PC-3 (cell line): ENCODE measurements at regions not wholly inside any gene's neighbourhood (a gene's known extent, or its start where the extent isn't known, plus 50 kb on each side); places are given as distances from the start of the nearest gene placed in this dataset.

ENCODE experiments used
- ATAC-seq: fragments of 200-7000 bp; cut with Tn5 transposase; 2 replicates; pipeline ENCODE4 v1.9.1; 2020; ENCODE audit warnings: mild to moderate bottlenecking, moderate library complexity
- BruUV-seq: library from RNA; stranded (reverse); fragments of 400-500 nt; replicated peaks from 2 replicates; lab custom pipeline; 2021; lab: Mats Ljungman, UMichigan
- CTCF ChIA-PET: fragments of 300-600 bp; sonication (Branson Sonifier 250); formaldehyde crosslinking; loops from one replicate; lab custom pipeline; 2022; ENCODE audit warnings: antibody characterized with exemption; lab: Charles Lee
- POLR2A ChIA-PET: fragments of 300-600 bp; sonication (Branson Sonifier 250); formaldehyde crosslinking; loops from one replicate; lab custom pipeline; 2022; ENCODE audit warnings: antibody characterized with exemption; ENCODE audit not compliant: unreplicated experiment; lab: Charles Lee
- DNase-seq: peaks from one replicate; pipeline ENCODE4 v3.0.0-alpha.2; 2015
- H2AFZ ChIP-seq: fragments of 300-600 bp; sonication (generic); 2 replicates; pipeline ENCODE4 v1.6.0; 2016; ENCODE audit warnings: antibody characterized with exemption, low read length
- H3F3A ChIP-seq: fragments of 300-600 bp; sonication (generic); one replicate; pipeline ENCODE4 v1.6.0; 2017; ENCODE audit warnings: antibody characterized with exemption, low read length, control low read depth, mild to moderate bottlenecking; ENCODE audit not compliant: unreplicated experiment
- H3K27ac ChIP-seq: fragments of 300-600 bp; sonication (generic); 2 replicates; pipeline ENCODE4 v1.5.1; 2016; ENCODE audit warnings: mild to moderate bottlenecking, low read length
- H3K27me3 ChIP-seq: fragments of 300-600 bp; sonication (generic); 2 replicates; pipeline ENCODE4 v1.6.1; 2016; ENCODE audit warnings: low read length, mixed read lengths
- H3K36me3 ChIP-seq: fragments of 300-600 bp; sonication (generic); 2 replicates; pipeline ENCODE4 v1.6.1; 2016; ENCODE audit warnings: low read depth, mixed run types, low read length, mixed read lengths
- H3K4me1 ChIP-seq: fragments of 300-600 bp; sonication (generic); 2 replicates; pipeline ENCODE4 v1.5.1; 2016; ENCODE audit warnings: low read length; ENCODE audit not compliant: insufficient read depth
- H3K4me2 ChIP-seq: fragments of 300-600 bp; sonication (generic); 2 replicates; pipeline ENCODE4 v1.6.0; 2016; ENCODE audit warnings: low read length
- H3K4me3 ChIP-seq: fragments of 300-600 bp; sonication (generic); 2 replicates; pipeline ENCODE4 v1.5.1; 2016; ENCODE audit warnings: mild to moderate bottlenecking, low read length, mixed read lengths
- H3K79me2 ChIP-seq: fragments of 300-600 bp; sonication (generic); 2 replicates; pipeline ENCODE4 v1.6.1; 2017; ENCODE audit warnings: low read length, mixed read lengths
- H3K9ac ChIP-seq: fragments of 300-600 bp; sonication (generic); 2 replicates; pipeline ENCODE4 v1.6.0; 2016; ENCODE audit warnings: mild to moderate bottlenecking, low read length
- H3K9me2 ChIP-seq: fragments of 300-600 bp; sonication (generic); replicated peaks from 2 replicates; pipeline ENCODE4 v1.6.1; 2016; ENCODE audit warnings: mixed run types, low read length, mixed read lengths
- H3K9me3 ChIP-seq: fragments of 300-600 bp; sonication (generic); 2 replicates; pipeline ENCODE4 v1.6.1; 2016; ENCODE audit warnings: low read length, mixed read lengths
- H4K20me1 ChIP-seq: fragments of 300-600 bp; sonication (generic); 2 replicates; pipeline ENCODE4 v1.6.1; 2016; ENCODE audit warnings: low read length, mixed read lengths
- CTCF ChIP-seq: fragments of 300-600 bp; sonication (generic); conservative IDR thresholded peaks from 2 replicates; pipeline ENCODE4 v1.5.1; 2017; ENCODE audit warnings: antibody characterized with exemption, low read depth, mild to moderate bottlenecking, low read length
- EZH2 ChIP-seq: fragments of 300-600 bp; sonication (generic); IDR thresholded peaks from one replicate; pipeline ENCODE4 v1.6.1; 2017; ENCODE audit warnings: antibody characterized with exemption, mild to moderate bottlenecking, low read length; ENCODE audit not compliant: unreplicated experiment
- EZH2phosphoT487 ChIP-seq: fragments of 300-600 bp; sonication (generic); IDR thresholded peaks from 2 replicates; pipeline ENCODE4 v1.6.1; 2018; ENCODE audit warnings: mild to moderate bottlenecking, antibody characterized with exemption, low read length, borderline replicate concordance
- intact Hi-C: fragments of 100-400 bp; cut with micrococcal nuclease; formaldehyde crosslinking; loops from 2 replicates; pipeline ENCODE4 v1.9.0; 2023

- CTCF ChIA-PET: no interaction called here
- no peaks in the 10 kb centered on the region for H3K36me3 ChIP-seq
These were observed 50.0 kb upstream of the HGF start for GRCh38 chr7:81819861-81820260.

More at GRCh38 chr7:81819861-81820260, 50.0 kb upstream of the HGF start:
- TF ChIP-seq CTCF (no peak), EZH2phosphoT487 (no peak), EZH2 (no peak)
- intact Hi-C loops: no loop called here
- H3K9me2 ChIP-seq: no peaks in the 10 kb centered on the region
- H3K4me1 ChIP-seq: no peaks in the 10 kb centered on the region
- no peak overlapping the region for H2AFZ ChIP-seq
- H3K9me3 ChIP-seq: no peaks in the 10 kb centered on the region
- ATAC-seq (no peak), DNase-seq (no peak)
- H3K4me3 ChIP-seq: no peak overlapping the region
- POLR2A ChIA-PET: no interaction called here
- H3K9ac ChIP-seq: no peak overlapping the region
- BruUV-seq: no TSS peak
- no peaks in the 10 kb centered on the region for H4K20me1 ChIP-seq
- no peak overlapping the region for H3K4me2 ChIP-seq
- H3K27ac ChIP-seq: no peak overlapping the region
- H3F3A ChIP-seq: no peaks in the 10 kb centered on the region
- no peaks in the 10 kb centered on the region for H3K79me2 ChIP-seq
- H3K27me3 ChIP-seq: no peaks in the 10 kb centered on the region
